Rectal smooth muscle tissue (tissue), 1 donor: ENCODE measurements at regions not wholly inside any gene's neighbourhood (a gene's known extent, or its start where the extent isn't known, plus 50 kb on each side); places are given as distances from the start of the nearest gene placed in this dataset.
"Not testable (repeated sequence)": the region's sequence is repeated elsewhere in the genome, so short reads cannot be mapped to it uniquely, and the experiment has no call there.

Experiments used
- H3K27ac ChIP-seq: one replicate; pipeline ENCODE4 v1.7.0; 2013; ENCODE audit warnings: low read depth, low read length, inconsistent platforms
- H3K27me3 ChIP-seq: one replicate; pipeline ENCODE4 v1.7.0; 2013; ENCODE audit warnings: low read length; ENCODE audit not compliant: control insufficient read depth, insufficient read depth
- H3K36me3 ChIP-seq: one replicate; pipeline ENCODE4 v1.7.0; 2013; ENCODE audit warnings: low read length; ENCODE audit not compliant: control insufficient read depth, insufficient read depth
- H3K4me1 ChIP-seq: one replicate; pipeline ENCODE4 v1.7.0; 2013; ENCODE audit warnings: low read length; ENCODE audit not compliant: control insufficient read depth, insufficient read depth
- H3K4me3 ChIP-seq: one replicate; pipeline ENCODE4 v1.7.0; 2013; ENCODE audit warnings: low read length
- H3K9ac ChIP-seq: one replicate; pipeline ENCODE4 v1.7.0; 2013; ENCODE audit warnings: low read length

DNA sequence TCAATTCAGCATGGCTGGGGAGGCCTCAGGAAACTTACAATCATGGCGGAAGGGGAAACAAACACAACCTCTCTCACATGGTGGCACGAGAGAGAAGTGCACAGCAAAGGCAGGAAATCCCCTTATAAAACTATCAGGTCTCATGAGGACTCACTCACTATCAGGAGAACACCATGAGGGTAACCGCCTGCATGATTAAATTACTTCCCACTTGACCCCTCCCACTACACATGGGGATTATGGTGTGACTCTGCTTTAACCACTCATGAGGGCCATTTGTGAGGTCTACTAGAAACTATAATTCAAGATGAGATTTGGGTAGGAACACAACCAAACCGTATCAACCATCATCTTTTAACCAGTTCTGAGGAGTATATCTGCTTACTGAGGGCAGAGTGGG, 387.4 kb upstream of the NFIA start:
- no peaks in the 10 kb centered on the region for H3K36me3 ChIP-seq
- H3K9ac ChIP-seq: no peak overlapping the region
- no peaks in the 10 kb centered on the region for H3K27me3 ChIP-seq
- no peak overlapping the region for H3K27ac ChIP-seq
- no peaks in the 10 kb centered on the region for H3K4me1 ChIP-seq
- no peak overlapping the region for H3K4me3 ChIP-seq

DNA sequence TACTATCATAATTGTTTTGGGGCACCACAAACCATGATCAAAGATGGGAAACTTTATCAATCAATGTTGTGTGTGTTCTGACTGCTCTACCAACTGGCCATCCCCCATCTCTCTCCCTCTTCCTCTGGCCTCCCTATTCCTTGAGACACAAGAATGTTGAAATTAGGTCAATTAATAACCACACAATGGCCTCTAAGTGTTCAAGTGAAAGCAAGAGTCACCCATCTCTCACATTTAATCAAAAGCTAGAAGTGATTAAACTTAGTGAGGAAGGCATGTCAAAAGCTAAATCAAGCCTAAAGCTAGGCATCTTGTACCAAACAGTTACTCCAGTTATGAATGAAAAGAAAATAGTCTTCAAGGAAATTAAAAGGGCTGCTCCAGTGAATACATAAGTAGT, 390.3 kb upstream of the NFIA start:
- no peaks in the 10 kb centered on the region for H3K4me1 ChIP-seq
- H3K9ac ChIP-seq: no peak overlapping the region
- H3K27me3 ChIP-seq: no peaks in the 10 kb centered on the region
- H3K36me3 ChIP-seq: no peaks in the 10 kb centered on the region
- H3K27ac ChIP-seq: no peak overlapping the region
- H3K4me3 ChIP-seq: no peak overlapping the region

DNA sequence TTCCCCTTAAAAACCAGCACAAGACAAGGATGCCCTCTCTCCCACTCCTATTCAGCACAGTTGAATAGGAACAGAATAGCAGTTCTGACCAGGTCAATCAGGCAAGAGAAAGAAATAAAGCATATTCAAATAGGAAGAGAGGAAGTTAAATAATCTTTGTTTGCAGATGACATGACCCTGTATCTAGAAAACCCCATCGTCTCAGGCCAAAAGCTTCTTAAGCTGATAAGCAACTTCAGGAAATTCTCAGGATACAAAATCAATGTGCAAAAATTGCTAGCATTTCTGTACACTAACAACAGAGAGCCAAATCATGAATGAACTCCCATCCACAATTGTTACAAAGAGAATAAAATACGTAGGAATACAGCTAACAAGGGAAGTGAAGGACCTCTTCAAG, 394.1 kb upstream of the NFIA start:
- H3K27me3 ChIP-seq, H3K4me3 ChIP-seq, H3K4me1 ChIP-seq, H3K27ac ChIP-seq, H3K36me3 ChIP-seq, H3K9ac ChIP-seq: not testable (repeated sequence)

DNA sequence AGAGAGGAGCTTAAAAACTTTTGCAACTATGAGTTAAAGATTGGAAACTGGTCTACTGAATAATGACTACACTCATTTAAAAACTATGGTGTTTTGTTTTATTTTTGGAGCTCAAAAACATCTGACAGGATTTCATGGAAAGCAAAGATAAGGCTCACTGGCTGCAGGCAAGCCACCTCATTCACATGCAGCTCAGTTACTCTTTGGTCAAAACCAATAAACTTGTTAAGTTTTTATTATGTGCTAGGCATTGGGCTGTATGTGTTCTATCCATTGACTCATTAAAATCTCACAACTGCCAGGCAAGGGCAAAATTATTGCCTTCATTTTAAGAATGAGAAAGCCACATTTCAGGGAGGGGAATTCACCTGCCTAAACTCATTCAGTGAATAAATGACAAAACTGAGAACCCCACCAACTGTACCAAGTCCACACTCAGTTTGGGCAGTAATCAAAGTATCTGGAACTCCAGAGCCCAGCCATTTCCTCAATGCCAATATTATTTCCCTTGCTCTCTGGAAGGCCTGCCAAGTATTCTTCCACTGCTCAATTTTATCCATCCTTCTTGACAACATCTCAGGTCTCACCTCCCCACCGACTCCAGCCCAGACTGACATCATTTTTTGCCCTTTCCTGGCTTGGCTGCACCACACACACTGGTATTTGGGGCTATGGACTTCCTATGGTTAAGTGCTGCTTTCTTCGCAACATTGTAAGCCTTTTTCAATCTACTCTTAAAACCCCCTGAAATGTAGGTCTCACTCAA, 401.1 kb upstream of the NFIA start:
- Histone ChIP-seq H3K9ac (no peak overlapping the region), H3K4me1 (no peaks in the 10 kb centered on the region), H3K4me3 (no peak overlapping the region), H3K36me3 (no peaks in the 10 kb centered on the region), H3K27ac (no peak overlapping the region), H3K27me3 (no peaks in the 10 kb centered on the region)

DNA sequence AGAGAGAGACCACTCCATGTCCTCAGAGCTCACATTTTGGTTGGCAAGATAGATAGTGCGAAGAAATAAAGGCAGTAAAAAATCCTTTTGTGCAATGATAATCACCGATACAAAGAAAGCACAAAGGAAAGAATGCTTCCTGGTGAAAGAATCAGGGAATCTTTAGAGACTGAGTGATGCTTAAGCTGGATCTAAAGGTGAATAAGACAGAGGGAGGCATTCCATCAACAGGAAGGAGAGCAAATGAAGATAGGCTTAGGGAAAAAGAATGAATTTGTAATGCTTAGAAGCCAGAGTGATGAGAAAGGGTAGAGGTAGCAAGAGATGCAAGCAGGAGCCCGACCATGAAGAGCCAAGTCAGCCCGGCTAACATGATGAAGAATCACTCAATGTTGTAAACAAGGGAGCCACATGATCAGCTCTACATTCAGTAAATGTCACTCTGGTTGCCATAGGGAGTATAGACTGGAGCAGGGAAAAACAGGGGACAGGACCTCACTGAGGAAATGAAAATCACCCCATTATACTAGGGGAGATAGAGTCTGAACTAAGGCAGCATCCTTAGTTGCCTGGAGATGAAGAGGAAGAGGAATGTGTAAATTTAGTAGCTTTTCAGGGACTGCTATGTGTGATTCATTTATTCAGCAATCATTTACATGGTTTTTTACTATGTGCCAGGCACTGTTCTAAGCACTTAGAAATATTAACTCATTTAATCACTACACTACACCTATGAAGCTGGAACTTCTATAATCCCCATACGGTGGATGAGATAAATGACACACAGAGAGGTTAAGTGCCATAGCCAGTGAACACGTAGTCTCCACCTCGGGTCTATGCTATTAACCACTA, 402.6 kb upstream of the NFIA start:
- Histone ChIP-seq H3K9ac (no peak overlapping the region), H3K27ac (no peak overlapping the region), H3K27me3 (no peaks in the 10 kb centered on the region), H3K36me3 (no peaks in the 10 kb centered on the region), H3K4me3 (no peak overlapping the region), H3K4me1 (no peaks in the 10 kb centered on the region)

DNA sequence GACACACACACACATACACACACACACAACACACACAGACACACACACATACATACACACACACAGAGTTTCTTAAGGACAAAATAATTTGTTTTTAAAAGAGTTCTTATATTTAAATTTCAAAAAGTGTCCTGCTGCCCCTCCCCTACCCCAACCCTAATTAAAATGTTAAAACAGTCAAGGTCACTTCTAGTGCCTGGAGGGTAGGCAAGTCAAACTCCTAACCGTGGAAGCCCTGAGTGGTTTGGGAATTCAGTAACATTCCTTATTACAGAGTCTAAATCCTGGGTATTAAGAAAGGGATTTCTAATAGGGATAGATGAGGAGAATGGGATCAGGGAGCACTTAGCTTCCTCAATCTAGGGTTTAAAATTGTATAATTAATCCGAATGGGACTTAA, 403.6 kb upstream of the NFIA start:
- Histone ChIP-seq H3K4me3 (no peak overlapping the region), H3K4me1 (no peaks in the 10 kb centered on the region), H3K27me3 (no peaks in the 10 kb centered on the region), H3K36me3 (no peaks in the 10 kb centered on the region), H3K9ac (no peak overlapping the region), H3K27ac (no peak overlapping the region)

DNA sequence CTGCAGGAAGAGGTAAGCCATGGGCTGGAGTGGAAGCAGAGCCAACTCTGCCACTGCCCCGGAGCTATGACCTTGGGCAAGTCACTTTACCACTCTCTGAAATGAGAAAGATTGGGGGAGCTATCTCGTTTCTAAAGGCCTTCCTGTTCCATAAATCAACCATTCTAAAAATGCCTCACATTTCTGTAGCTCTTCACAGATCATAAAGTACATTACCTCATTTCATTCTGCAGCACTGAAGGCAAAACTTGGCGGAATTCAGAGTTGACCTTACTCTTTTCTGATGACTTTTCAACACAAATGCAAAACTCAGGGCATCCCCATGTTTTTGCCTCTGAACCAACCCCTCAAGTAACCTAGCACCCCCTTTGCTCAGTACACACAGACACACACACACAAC, 404.0 kb upstream of the NFIA start:
- H3K27ac ChIP-seq: no peak overlapping the region
- H3K4me1 ChIP-seq: no peaks in the 10 kb centered on the region
- no peaks in the 10 kb centered on the region for H3K36me3 ChIP-seq
- H3K9ac ChIP-seq: no peak overlapping the region
- no peak overlapping the region for H3K4me3 ChIP-seq
- no peaks in the 10 kb centered on the region for H3K27me3 ChIP-seq

DNA sequence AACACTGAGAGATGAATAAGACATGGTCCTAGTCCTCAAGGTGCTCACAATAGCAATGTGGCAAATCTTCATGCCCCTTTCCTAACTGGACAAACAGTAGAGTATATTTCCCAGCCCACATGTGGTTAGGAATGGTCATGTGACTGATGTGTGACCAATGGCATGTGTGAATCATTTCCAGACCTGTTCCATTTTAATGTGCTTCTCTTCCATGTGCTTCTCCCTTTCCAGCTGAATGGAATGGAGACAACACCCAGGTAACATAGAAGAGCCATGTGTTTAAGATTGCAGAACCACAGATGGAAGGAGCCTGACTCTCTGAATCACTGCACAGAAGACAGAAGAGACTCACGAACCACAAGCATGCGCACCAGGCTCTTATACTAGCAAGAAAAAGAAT, 409.9 kb upstream of the NFIA start:
- H3K9ac ChIP-seq: no peak overlapping the region
- H3K27ac ChIP-seq: no peak overlapping the region
- no peaks in the 10 kb centered on the region for H3K36me3 ChIP-seq
- no peaks in the 10 kb centered on the region for H3K27me3 ChIP-seq
- H3K4me3 ChIP-seq: no peak overlapping the region
- no peaks in the 10 kb centered on the region for H3K4me1 ChIP-seq

DNA sequence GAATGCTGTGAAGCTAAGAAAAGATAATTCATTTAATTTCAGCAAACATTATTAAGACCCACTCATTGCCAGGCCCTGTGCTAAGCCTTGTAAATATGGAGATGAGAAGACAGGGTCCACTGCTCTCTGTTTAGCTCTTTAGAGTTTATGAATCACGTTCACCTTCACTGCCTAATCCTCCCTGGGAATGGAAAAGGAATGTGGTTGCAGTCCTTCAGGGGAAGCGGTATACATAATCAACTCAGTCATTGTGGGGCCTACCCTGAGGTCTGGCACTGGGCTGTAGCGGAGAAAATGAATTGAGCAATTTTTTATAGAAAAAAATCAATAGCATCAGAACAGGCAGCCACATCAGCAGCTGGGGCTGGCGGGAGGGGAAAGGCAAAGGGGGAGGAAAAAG, 412.1 kb upstream of the NFIA start:
- no peak overlapping the region for H3K4me3 ChIP-seq
- no peaks in the 10 kb centered on the region for H3K36me3 ChIP-seq
- H3K9ac ChIP-seq: no peak overlapping the region
- no peak overlapping the region for H3K27ac ChIP-seq
- no peaks in the 10 kb centered on the region for H3K27me3 ChIP-seq
- no peaks in the 10 kb centered on the region for H3K4me1 ChIP-seq

DNA sequence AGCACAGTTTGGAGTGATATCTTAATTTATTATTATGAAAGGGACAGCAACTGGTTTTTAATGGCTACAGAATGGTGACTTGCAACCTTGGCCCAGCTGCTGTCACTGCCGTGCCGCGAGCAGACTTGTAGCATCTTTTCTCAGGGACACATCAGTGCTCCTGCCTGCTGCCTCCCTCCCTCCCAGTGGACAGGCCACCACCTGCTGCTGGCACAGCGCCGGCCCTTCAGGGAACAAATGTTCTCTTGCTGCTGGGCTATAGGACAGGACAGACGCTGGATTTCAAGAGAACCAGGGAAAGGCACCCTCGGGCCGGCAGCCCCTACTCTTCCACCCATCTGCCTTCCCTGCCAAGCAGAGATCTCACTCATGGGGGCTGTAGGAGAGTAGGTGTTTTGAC, 413.8 kb upstream of the NFIA start:
- Histone ChIP-seq H3K27ac (no peak overlapping the region), H3K36me3 (no peaks in the 10 kb centered on the region)

DNA sequence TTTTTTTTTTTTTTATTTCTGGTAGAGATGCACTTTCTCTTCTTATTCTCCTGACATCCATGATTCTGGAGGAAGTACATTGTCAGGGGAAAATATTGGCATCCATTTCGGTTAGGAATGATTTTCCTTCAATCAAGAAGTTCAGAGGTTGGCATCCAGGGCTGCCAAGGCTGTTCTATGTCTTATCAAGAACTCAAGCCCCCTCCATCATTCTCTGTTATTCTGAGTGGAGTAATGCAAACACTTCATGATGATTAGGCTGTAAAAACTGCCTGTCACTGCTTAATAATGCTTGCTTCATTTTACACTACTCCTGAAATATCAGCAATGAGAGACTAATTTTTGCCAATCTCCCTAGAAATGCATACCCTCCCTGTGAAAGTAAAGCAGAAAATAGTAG, 417.1 kb upstream of the NFIA start:
- no peaks in the 10 kb centered on the region for H3K4me1 ChIP-seq
- H3K36me3 ChIP-seq: no peaks in the 10 kb centered on the region
- no peak overlapping the region for H3K27ac ChIP-seq
- no peak overlapping the region for H3K9ac ChIP-seq
- H3K27me3 ChIP-seq: no peaks in the 10 kb centered on the region
- H3K4me3 ChIP-seq: no peak overlapping the region

More for the DNA sequence above, 413.8 kb upstream of the NFIA start:
- H3K4me1 ChIP-seq: no peaks in the 10 kb centered on the region
- H3K9ac ChIP-seq: no peak overlapping the region
- H3K27me3 ChIP-seq: no peaks in the 10 kb centered on the region
- no peak overlapping the region for H3K4me3 ChIP-seq

DNA sequence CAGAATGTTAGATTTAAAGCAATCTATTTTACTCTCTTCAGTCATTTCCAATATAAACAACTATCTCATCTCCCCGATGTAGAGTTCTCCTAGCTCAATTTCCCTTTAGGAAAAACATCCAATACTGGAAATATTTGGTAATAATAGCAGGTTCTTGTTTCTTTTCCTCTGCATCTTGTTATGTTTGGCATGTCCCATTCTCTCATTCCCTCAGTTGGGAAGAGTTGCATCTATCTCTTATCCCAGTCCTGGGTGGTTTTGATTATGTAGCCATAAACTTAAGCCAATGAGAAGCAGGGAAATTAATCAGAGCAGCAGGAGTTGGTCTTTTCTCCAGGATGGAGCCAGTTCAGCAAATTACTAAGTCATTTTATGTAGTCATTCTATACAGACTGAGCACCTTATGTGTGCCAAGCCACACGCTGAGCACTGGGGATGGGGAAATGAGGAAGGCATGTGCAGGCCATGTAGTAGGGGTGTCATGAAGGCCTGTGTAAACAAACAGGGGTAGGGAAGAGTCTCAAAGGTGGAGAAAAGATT, 418.2 kb upstream of the NFIA start:
- Histone ChIP-seq H3K27ac (no peak overlapping the region), H3K27me3 (no peaks in the 10 kb centered on the region), H3K4me3 (no peak overlapping the region), H3K9ac (no peak overlapping the region), H3K36me3 (no peaks in the 10 kb centered on the region), H3K4me1 (no peaks in the 10 kb centered on the region)
